Lower leg skin (tissue), 3 donors: ENCODE measurements at regions not wholly inside any gene's neighbourhood (a gene's known extent, or its start where the extent isn't known, plus 50 kb on each side); places are given as distances from the start of the nearest gene placed in this dataset.

Source experiments
- CTCF ChIP-seq, 3 donors: fragments of 450-650 bp; IDR thresholded peaks; one replicate each; pipeline ENCODE4 v1.5.1; 2016; ENCODE audit warnings: antibody characterized with exemption in 3 of 3, mild to moderate bottlenecking in 3 of 3, moderate library complexity in 2 of 3
- POLR2A ChIP-seq, 2 donors: fragments of 450-650 bp; IDR thresholded peaks; one replicate each; pipeline ENCODE4 v1.6.1; 2016 to 2017; ENCODE audit warnings: antibody characterized with exemption in 2 of 2, mild to moderate bottlenecking in 1 of 2, moderate library complexity in 1 of 2

GRCh38 chr5:92852219-92852618, 728.8 kb downstream of the NR2F1-AS1 start:
- TF ChIP-seq CTCF (IDR thresholded peaks at IDR 0.05) (no peak), POLR2A (IDR thresholded peaks at IDR 0.05) (no peak)
